C4-2B (cell line): ENCODE measurements at regions not wholly inside any gene's neighbourhood (a gene's known extent, or its start where the extent isn't known, plus 50 kb on each side); places are given as distances from the start of the nearest gene placed in this dataset.

Experiments used
- ZFX ChIP-seq: fragments of 450-650 bp; IDR thresholded peaks from 2 replicates; pipeline ENCODE4 v1.6.1; 2017
- TF ChIP-seq, protein P1 (sequence below): fragments of 450-650 bp; conservative IDR thresholded peaks from 2 replicates; pipeline ENCODE4 v1.5.1; 2017; ENCODE audit warnings: mild to moderate bottlenecking

DNA sequence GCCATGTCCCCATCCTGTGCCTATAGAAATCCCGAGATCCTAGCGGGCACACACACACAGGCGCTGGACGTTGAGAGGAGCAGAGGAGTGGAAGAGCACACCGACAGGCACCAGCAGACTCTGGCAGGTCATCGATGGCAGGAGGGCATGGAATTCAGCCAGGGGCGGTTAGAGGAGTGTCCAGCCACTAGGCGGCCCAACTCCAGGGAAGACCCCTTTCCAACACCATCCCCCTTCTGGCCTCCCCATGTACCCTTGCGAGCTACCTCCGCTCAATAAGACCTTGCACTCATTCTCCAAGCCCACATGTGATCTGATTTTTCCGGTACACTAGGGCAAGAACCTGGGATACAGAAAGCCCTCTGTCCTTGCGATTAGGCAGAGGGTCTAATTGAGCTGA, 356.0 kb upstream of the DPP6 start:
- TF ChIP-seq, protein P1, sequence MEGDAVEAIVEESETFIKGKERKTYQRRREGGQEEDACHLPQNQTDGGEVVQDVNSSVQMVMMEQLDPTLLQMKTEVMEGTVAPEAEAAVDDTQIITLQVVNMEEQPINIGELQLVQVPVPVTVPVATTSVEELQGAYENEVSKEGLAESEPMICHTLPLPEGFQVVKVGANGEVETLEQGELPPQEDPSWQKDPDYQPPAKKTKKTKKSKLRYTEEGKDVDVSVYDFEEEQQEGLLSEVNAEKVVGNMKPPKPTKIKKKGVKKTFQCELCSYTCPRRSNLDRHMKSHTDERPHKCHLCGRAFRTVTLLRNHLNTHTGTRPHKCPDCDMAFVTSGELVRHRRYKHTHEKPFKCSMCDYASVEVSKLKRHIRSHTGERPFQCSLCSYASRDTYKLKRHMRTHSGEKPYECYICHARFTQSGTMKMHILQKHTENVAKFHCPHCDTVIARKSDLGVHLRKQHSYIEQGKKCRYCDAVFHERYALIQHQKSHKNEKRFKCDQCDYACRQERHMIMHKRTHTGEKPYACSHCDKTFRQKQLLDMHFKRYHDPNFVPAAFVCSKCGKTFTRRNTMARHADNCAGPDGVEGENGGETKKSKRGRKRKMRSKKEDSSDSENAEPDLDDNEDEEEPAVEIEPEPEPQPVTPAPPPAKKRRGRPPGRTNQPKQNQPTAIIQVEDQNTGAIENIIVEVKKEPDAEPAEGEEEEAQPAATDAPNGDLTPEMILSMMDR = no peak
- no peak for TF ChIP-seq ZFX
